ENCODE measurements at regions not wholly inside any gene's neighbourhood (a gene's known extent, or its start where the extent isn't known, plus 50 kb on each side); places are given as distances from the start of the nearest gene placed in this dataset.

- DNase-seq (ENCODE audit: low read depth, low spot score) (no peak), FAIRE-seq (no peak)
- peaks cover 5% of the 10 kb centered on the region for H3K27me3 ChIP-seq (ENCODE audit: control insufficient read depth, extremely low read depth, insufficient read depth, low read length)
These were observed 96.0 kb upstream of the PAXBP1 start for GRCh38 chr21:32867597-32867996.

GRCh38 chr21:32868631-32869454 is 97.3 kb upstream of the PAXBP1 start:
- Histone ChIP-seq H3K4me1 (ENCODE audit: control insufficient read depth, extremely low read depth, insufficient read depth, low read length) (no peaks in the 10 kb centered on the region), H3K9me1 (ENCODE audit: control insufficient read depth, extremely low read depth, insufficient read depth, low read length) (no peaks in the 10 kb centered on the region), H3K9me3 (ENCODE audit: control insufficient read depth, low read depth, low read length) (no peaks in the 10 kb centered on the region), H3K9ac (ENCODE audit: control insufficient read depth, extremely low read depth, insufficient read depth, low read length) (no peak overlapping the region), H3K79me2 (ENCODE audit: control insufficient read depth, insufficient read depth, low read length) (no peaks in the 10 kb centered on the region), H3K4me2 (ENCODE audit: control insufficient read depth, extremely low read depth, insufficient read depth, low read depth, low read length) (no peak overlapping the region), H3K27ac (ENCODE audit: control insufficient read depth, insufficient read depth, low read length) (no peak overlapping the region), H2AFZ (ENCODE audit: control insufficient read depth, low read length) (no peak overlapping the region), H3K36me3 (ENCODE audit: control insufficient read depth in 2 of 2, extremely low read depth in 1 of 2, insufficient read depth in 2 of 2, low read length in 2 of 2) (no peaks in the 10 kb centered on the region), H4K20me1 (ENCODE audit: control insufficient read depth, extremely low read depth, insufficient read depth, low read length) (no peaks in the 10 kb centered on the region), H3K27me3 (ENCODE audit: control insufficient read depth, extremely low read depth, insufficient read depth, low read length) (peaks cover 5% of the 10 kb centered on the region), H3K4me3 (ENCODE audit: control insufficient read depth in 2 of 3, extremely low read depth in 1 of 3, insufficient read depth in 2 of 3, low read depth in 1 of 3, low read length in 3 of 3) (no peak overlapping the region)
- dilution Hi-C loops (cut with MboI; ENCODE audit: extremely low pct_ligation_motif_present, low sequenced_read_pairs) = no loop called here
- no peak for DNase-seq (ENCODE audit: low read depth, low spot score)
- no peak for FAIRE-seq
- TF ChIP-seq EZH2 (IDR thresholded peaks at IDR 0.05; ENCODE audit: low read length) (no peak), CTCF (optimal IDR thresholded peaks at IDR 0.05 in 1 of 3, IDR thresholded peaks at IDR 0.05 in 1 of 3, conservative IDR thresholded peaks at IDR 0.05 in 1 of 3; ENCODE audit: extremely low read depth in 1 of 3, insufficient read depth in 2 of 3, low read length in 3 of 3) (no peak)

More at GRCh38 chr21:32867597-32867996, 96.0 kb upstream of the PAXBP1 start:
- Histone ChIP-seq H3K9me1 (ENCODE audit: control insufficient read depth, extremely low read depth, insufficient read depth, low read length) (no peaks in the 10 kb centered on the region), H3K79me2 (ENCODE audit: control insufficient read depth, insufficient read depth, low read length) (no peaks in the 10 kb centered on the region), H4K20me1 (ENCODE audit: control insufficient read depth, extremely low read depth, insufficient read depth, low read length) (no peaks in the 10 kb centered on the region), H3K4me3 (ENCODE audit: control insufficient read depth in 2 of 3, extremely low read depth in 1 of 3, insufficient read depth in 2 of 3, low read depth in 1 of 3, low read length in 3 of 3) (no peak overlapping the region), H3K4me1 (ENCODE audit: control insufficient read depth, extremely low read depth, insufficient read depth, low read length) (no peaks in the 10 kb centered on the region), H3K4me2 (ENCODE audit: control insufficient read depth, extremely low read depth, insufficient read depth, low read depth, low read length) (no peak overlapping the region), H3K9me3 (ENCODE audit: control insufficient read depth, low read depth, low read length) (no peaks in the 10 kb centered on the region), H3K27ac (ENCODE audit: control insufficient read depth, insufficient read depth, low read length) (no peak overlapping the region), H3K36me3 (ENCODE audit: control insufficient read depth in 2 of 2, extremely low read depth in 1 of 2, insufficient read depth in 2 of 2, low read length in 2 of 2) (no peaks in the 10 kb centered on the region), H2AFZ (ENCODE audit: control insufficient read depth, low read length) (no peak overlapping the region), H3K9ac (ENCODE audit: control insufficient read depth, extremely low read depth, insufficient read depth, low read length) (no peak overlapping the region)
- TF ChIP-seq EZH2 (IDR thresholded peaks at IDR 0.05; ENCODE audit: low read length) (no peak), CTCF (optimal IDR thresholded peaks at IDR 0.05 in 1 of 3, IDR thresholded peaks at IDR 0.05 in 1 of 3, conservative IDR thresholded peaks at IDR 0.05 in 1 of 3; ENCODE audit: extremely low read depth in 1 of 3, insufficient read depth in 2 of 3, low read length in 3 of 3) (no peak)
- dilution Hi-C loops (cut with MboI; ENCODE audit: extremely low pct_ligation_motif_present, low sequenced_read_pairs) = no loop called here

All from keratinocyte (primary cell).